ENCODE measurements at regions not wholly inside any gene's neighbourhood (a gene's known extent, or its start where the extent isn't known, plus 50 kb on each side); places are given as distances from the start of the nearest gene placed in this dataset.

DNA sequence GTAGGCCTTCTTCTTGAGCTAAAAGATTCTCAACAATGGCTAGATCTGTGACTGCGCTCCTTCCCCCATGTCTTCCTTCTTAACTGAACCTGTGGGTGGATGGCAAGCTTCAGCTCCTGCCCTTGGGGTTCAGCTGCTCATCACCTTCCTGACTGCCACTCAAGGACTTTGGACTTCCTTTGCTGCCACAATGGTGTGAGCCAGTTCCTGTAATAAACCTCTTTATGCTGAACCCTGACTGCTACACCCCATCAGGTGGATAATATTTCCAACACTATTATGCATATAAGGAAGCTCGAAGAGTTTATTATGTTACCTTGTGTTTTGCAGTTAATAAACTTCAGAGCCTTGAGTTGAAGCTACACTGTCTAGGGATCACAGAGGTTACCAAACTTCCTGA lies 208.9 kb upstream of the SLC10A2 start:
- DNase-seq (no peak), ATAC-seq (ENCODE audit: low read depth) (no peak)
- TF ChIP-seq MXI1 (IDR thresholded peaks at IDR 0.05; ENCODE audit: borderline replicate concordance, low read depth, low read length) (no peak), FOS (IDR thresholded peaks at IDR 0.05; ENCODE audit: low read depth, low read length) (no peak), BHLHE40 (IDR thresholded peaks at IDR 0.05; ENCODE audit: low read depth, low read length) (no peak), RFX5 (IDR thresholded peaks at IDR 0.05; ENCODE audit: low read depth, low read length) (no peak), CHD1 (IDR thresholded peaks at IDR 0.05; ENCODE audit: low read depth, low read length) (no peak), POLR2A (IDR thresholded peaks at IDR 0.05; ENCODE audit: low read depth, low read length) (no peak), NFE2L2 (IDR thresholded peaks at IDR 0.05; ENCODE audit: low read depth, low read length) (no peak), MAFK (IDR thresholded peaks at IDR 0.05; ENCODE audit: low read depth, low read length) (no peak), MAZ (IDR thresholded peaks at IDR 0.05; ENCODE audit: borderline replicate concordance, low read depth, low read length) (no peak), RAD21 (IDR thresholded peaks at IDR 0.05; ENCODE audit: low read length) (no peak), SMC3 (IDR thresholded peaks at IDR 0.05; ENCODE audit: low read depth, low read length) (no peak), RCOR1 (IDR thresholded peaks at IDR 0.05; ENCODE audit: insufficient replicate concordance, low read length) (no peak), USF2 (IDR thresholded peaks at IDR 0.05; ENCODE audit: low read depth, low read length) (no peak), CEBPB (IDR thresholded peaks at IDR 0.05; ENCODE audit: low read depth, low read length) (no peak)
- TF ChIP-seq, protein P1, sequence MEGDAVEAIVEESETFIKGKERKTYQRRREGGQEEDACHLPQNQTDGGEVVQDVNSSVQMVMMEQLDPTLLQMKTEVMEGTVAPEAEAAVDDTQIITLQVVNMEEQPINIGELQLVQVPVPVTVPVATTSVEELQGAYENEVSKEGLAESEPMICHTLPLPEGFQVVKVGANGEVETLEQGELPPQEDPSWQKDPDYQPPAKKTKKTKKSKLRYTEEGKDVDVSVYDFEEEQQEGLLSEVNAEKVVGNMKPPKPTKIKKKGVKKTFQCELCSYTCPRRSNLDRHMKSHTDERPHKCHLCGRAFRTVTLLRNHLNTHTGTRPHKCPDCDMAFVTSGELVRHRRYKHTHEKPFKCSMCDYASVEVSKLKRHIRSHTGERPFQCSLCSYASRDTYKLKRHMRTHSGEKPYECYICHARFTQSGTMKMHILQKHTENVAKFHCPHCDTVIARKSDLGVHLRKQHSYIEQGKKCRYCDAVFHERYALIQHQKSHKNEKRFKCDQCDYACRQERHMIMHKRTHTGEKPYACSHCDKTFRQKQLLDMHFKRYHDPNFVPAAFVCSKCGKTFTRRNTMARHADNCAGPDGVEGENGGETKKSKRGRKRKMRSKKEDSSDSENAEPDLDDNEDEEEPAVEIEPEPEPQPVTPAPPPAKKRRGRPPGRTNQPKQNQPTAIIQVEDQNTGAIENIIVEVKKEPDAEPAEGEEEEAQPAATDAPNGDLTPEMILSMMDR (conservative IDR thresholded peaks at IDR 0.05; ENCODE audit: low read depth, low read length), result no peak
- TF ChIP-seq, protein P2, sequence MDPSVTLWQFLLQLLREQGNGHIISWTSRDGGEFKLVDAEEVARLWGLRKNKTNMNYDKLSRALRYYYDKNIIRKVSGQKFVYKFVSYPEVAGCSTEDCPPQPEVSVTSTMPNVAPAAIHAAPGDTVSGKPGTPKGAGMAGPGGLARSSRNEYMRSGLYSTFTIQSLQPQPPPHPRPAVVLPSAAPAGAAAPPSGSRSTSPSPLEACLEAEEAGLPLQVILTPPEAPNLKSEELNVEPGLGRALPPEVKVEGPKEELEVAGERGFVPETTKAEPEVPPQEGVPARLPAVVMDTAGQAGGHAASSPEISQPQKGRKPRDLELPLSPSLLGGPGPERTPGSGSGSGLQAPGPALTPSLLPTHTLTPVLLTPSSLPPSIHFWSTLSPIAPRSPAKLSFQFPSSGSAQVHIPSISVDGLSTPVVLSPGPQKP (IDR thresholded peaks at IDR 0.05; ENCODE audit: borderline replicate concordance, low read depth, low read length), result no peak
- Histone ChIP-seq H2AK9ac (replicated peaks; ENCODE audit: low read depth, low read length, poor library complexity) (no peak overlapping the region), H4K8ac (ENCODE audit: low read depth in 2 of 2, low read length in 2 of 2) (no peak overlapping the region), H3K9me3 (ENCODE audit: control insufficient read depth, insufficient read depth, low read length) (peaks cover 12% of the 10 kb centered on the region), H3K4ac (ENCODE audit: low read depth, low read length) (no peak overlapping the region), H3K27ac (ENCODE audit: insufficient read depth, low read length) (no peak overlapping the region), H2AK5ac (ENCODE audit: low read depth, low read length) (no peak overlapping the region), H4K5ac (ENCODE audit: low read depth, low read length) (no peak overlapping the region), H3K4me2 (ENCODE audit: low read depth, low read length) (no peak overlapping the region), H3K4me1 (ENCODE audit: control insufficient read depth, insufficient read depth, low read length) (no peaks in the 10 kb centered on the region), H3K14ac (replicated peaks; ENCODE audit: low read depth, low read length) (no peak overlapping the region), H2AFZ (replicated peaks; ENCODE audit: low read length, poor library complexity) (no peak overlapping the region), H3K79me1 (ENCODE audit: low read depth in 1 of 2, low read length in 2 of 2) (no peaks in the 10 kb centered on the region), H3K56ac (ENCODE audit: extremely low read depth, insufficient read depth, low read length) (no peak overlapping the region), H2BK120ac (ENCODE audit: low read depth, low read length) (no peak overlapping the region), H4K20me1 (ENCODE audit: insufficient read depth, low read length) (no peaks in the 10 kb centered on the region), H4K91ac (ENCODE audit: insufficient read depth, low read depth, low read length) (no peak overlapping the region), H2BK5ac (ENCODE audit: low read depth, low read length, poor library complexity, severe bottlenecking) (no peak overlapping the region), H3K9ac (ENCODE audit: low read depth, low read length) (no peak overlapping the region), H3K18ac (ENCODE audit: low read depth, low read length) (no peak overlapping the region), H3K27me3 (ENCODE audit: control insufficient read depth, insufficient read depth, low read length) (no peaks in the 10 kb centered on the region), H3K36me3 (ENCODE audit: control insufficient read depth, insufficient read depth, low read length) (no peaks in the 10 kb centered on the region), H2BK15ac (ENCODE audit: low read depth, low read length) (no peak overlapping the region), H3K23ac (ENCODE audit: low read depth, low read length) (no peak overlapping the region), H3K4me3 (ENCODE audit: insufficient read depth, low read depth, low read length) (no peak overlapping the region), H2BK20ac (ENCODE audit: low read depth, low read length) (no peak overlapping the region), H3K9me1 (ENCODE audit: insufficient read depth, low read length) (no peaks in the 10 kb centered on the region)
- WGBS, 2 experiments (ENCODE audit: extremely low coverage in 2 of 2, insufficient read length in 1 of 2), result no CpG with 5 or more reads among the region's 2 CpGs
- in situ Hi-C loops (cut with MboI; ENCODE audit: low sequenced_read_pairs), result no loop called here
- no TSS peak for BruUV-seq (replicated peaks)
- intact Hi-C loops (cut with micrococcal nuclease), result no loop called here
- ChIA-PET POLR2A (ENCODE audit: unreplicated experiment) (no interaction called here), CTCF (no interaction called here)
- dilution Hi-C loops (cut with HindIII; ENCODE audit: low sequenced_read_pairs, unreplicated experiment), result no loop called here

All from IMR-90 (cell line).